AG09309 (cell line): ENCODE measurements at regions not wholly inside any gene's neighbourhood (a gene's known extent, or its start where the extent isn't known, plus 50 kb on each side); places are given as distances from the start of the nearest gene placed in this dataset.

ENCODE experiments used
- DNase-seq: peaks from one replicate; pipeline ENCODE4 v3.0.0-alpha.2; 2010; ENCODE audit warnings: low read depth
- H3K4me3 ChIP-seq: 2 replicates; pipeline ENCODE4 v1.5.1; 2011; ENCODE audit warnings: mild to moderate bottlenecking, low read depth, low read length, moderate library complexity; ENCODE audit not compliant: control insufficient read depth
- TF ChIP-seq, protein P1 (sequence below): IDR thresholded peaks from 2 replicates; pipeline ENCODE4 v1.5.1; 2011; ENCODE audit warnings: mild to moderate bottlenecking, low read depth, low read length, inconsistent platforms; ENCODE audit not compliant: insufficient read depth, control insufficient read depth; ENCODE audit errors: missing control alignments

DNA sequence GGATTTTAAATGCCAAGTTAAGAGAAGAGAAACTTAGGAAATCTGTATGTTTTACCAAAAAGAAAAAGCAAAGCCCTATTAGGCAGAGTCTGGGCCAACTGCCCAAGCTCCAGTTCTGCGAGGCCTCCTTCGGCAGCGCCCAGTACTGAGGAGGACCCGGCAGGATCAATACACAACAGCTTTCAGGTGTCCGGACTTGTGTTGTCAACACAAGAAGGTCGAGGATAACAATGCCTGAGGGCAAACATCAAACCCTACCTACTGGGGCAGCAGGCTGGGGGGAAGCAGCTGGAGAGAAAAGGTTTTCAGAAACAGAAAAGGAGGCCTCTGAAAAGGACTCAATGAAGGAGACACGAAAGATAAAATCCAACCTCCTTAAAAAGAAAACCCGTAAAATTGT, 98.1 kb upstream of the GJB5 start:
- TF ChIP-seq, protein P1, sequence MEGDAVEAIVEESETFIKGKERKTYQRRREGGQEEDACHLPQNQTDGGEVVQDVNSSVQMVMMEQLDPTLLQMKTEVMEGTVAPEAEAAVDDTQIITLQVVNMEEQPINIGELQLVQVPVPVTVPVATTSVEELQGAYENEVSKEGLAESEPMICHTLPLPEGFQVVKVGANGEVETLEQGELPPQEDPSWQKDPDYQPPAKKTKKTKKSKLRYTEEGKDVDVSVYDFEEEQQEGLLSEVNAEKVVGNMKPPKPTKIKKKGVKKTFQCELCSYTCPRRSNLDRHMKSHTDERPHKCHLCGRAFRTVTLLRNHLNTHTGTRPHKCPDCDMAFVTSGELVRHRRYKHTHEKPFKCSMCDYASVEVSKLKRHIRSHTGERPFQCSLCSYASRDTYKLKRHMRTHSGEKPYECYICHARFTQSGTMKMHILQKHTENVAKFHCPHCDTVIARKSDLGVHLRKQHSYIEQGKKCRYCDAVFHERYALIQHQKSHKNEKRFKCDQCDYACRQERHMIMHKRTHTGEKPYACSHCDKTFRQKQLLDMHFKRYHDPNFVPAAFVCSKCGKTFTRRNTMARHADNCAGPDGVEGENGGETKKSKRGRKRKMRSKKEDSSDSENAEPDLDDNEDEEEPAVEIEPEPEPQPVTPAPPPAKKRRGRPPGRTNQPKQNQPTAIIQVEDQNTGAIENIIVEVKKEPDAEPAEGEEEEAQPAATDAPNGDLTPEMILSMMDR = no peak
- no peak for DNase-seq
- no peak overlapping the region for H3K4me3 ChIP-seq

DNA sequence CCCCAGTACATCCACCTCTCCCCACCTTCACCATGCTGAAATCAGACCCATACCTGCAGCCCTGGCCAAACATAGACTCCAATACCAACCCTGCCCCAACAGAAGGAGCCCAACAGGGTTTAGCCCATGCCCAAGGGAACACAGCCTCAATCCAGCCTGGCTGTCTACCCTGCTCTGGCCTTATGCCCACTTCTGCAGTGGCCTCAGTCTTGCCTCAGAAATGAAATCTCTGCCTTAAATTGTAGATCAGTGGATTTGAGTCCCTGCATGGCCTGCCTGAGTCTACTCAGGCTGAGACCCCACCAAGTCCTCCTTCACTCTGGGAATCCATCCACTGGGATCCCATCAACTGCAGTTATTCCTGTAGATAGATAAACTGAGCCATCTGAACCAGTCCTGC, 97.6 kb upstream of the GJB5 start:
- no peak overlapping the region for H3K4me3 ChIP-seq
- TF ChIP-seq, protein P1 = no peak
- no peak for DNase-seq

DNA sequence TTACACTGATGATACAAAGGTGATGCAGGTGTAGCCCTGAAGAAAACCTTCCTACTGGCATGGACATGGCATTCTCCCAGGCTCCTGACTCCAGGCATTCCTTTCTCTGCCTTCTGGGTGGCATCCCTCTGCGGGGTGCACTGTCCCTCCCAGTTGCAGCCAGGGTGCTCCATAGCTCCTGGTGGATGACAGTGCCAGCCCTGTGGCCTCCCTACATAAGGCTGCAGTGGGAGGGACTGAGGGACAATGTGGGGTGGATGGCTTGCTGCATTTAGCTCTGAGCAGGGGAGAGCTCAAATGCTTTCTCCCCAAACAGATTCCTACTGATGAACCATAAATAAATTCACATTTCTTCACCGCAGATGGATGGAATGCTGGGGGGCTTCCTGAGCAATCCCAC, 97.0 kb upstream of the GJB5 start:
- no peak overlapping the region for H3K4me3 ChIP-seq
- DNase-seq = no peak
- TF ChIP-seq, protein P1 = no peak

DNA sequence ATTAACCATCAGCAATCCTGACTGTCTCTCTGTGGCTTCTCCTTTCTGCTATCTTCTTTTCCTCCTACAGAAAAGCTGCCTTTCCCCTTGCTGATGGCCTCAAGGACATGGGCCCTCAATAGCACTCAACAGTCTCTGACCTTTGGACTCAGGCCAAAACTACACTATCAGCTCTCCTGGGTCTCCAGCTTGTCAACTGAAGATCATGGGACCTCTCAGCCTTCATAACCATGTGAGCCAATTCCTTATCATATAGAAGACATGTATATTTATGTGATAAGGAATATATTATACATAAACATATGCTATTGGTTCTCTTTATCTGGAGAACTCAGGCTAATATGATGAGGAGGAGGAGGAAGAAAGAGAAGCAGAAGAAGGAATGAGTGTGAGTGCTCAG, 91.8 kb upstream of the GJB5 start:
- TF ChIP-seq, protein P1 = no peak
- no peak overlapping the region for H3K4me3 ChIP-seq
- DNase-seq = no peak

DNA sequence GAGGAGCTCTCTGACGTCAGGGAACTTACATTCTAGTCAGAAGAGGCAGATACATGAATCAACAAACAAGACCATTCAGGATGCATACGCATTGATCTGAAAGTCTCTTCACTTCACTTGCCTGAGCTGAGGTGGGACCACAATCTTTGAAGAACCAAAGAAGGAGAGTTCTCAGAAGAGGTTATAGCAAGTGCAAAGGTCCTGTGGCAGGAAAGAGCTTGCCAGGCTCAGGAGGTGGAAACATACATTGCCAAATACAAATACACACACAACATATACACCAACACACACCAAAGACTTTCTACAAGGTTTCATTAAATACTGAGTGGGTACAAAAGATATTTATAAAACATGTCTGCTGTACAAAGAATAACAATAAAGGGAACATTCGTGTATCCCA, 86.8 kb upstream of the GJB5 start:
- DNase-seq = no peak
- H3K4me3 ChIP-seq = no peak overlapping the region
- TF ChIP-seq, protein P1 = no peak

DNA sequence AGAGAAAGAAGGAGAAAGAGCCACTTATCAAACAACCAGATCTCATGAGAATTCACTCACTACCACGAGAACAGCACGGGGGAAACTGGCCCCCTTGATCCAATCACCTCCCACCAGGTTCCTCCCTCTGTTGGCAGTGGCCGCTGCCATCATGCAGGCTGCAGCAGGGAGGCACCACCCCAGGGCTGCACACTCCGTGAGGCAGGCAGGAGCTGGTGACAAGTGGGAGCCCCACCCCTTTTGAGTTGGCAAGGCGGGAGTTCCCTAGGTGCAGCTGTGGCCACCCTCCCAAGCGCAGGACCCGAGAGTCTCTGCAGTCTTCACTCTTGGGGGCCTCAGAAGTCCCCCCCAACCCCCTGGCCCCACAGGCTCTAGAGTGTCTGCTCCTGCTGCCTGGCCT, 83.9 kb upstream of the GJB5 start:
- DNase-seq = no peak
- H3K4me3 ChIP-seq = no peak overlapping the region

More for the DNA sequence above, 83.9 kb upstream of the GJB5 start:
- TF ChIP-seq, protein P1 = no peak
